Left lung (tissue), 4 donors: ENCODE measurements at regions not wholly inside any gene's neighbourhood (a gene's known extent, or its start where the extent isn't known, plus 50 kb on each side); places are given as distances from the start of the nearest gene placed in this dataset.

ENCODE experiments used
- ATAC-seq: fragments of 200-7000 bp; cut with Tn5 transposase; one replicate; pipeline ENCODE4 v1.9.1; 2020; ENCODE audit warnings: moderate library complexity
- DNase-seq, 4 donors: peaks; one replicate each; pipeline ENCODE4 v3.0.0-alpha.2; 2013 to 2020
- H3K27ac ChIP-seq, 2 donors: fragments of 200-600 bp; sonication (generic) in 1 of 2; one replicate each; pipeline versions ENCODE4 v1.5.0 to v1.8.0; 2020 to 2021
- H3K27me3 ChIP-seq, 2 donors: fragments of 200-600 bp; sonication (generic) in 1 of 2; one replicate each; pipeline versions ENCODE4 v1.5.0 to v1.8.0; 2020 to 2021
- H3K36me3 ChIP-seq, 2 donors: fragments of 200-600 bp; sonication (generic) in 1 of 2; one replicate each; pipeline versions ENCODE4 v1.5.0 to v1.8.0; 2020 to 2021
- H3K4me1 ChIP-seq, 2 donors: fragments of 200-600 bp; one replicate each; pipeline ENCODE4 v1.8.0; 2021
- H3K4me3 ChIP-seq, 2 donors: fragments of 200-600 bp; sonication (generic) in 1 of 2; one replicate each; pipeline versions ENCODE4 v1.5.0 to v1.8.0; 2020 to 2021; ENCODE audit warnings: mild to moderate bottlenecking in 1 of 2
- H3K9me3 ChIP-seq, 2 donors: fragments of 200-600 bp; sonication (generic) in 1 of 2; one replicate each; pipeline versions ENCODE4 v1.5.0 to v1.8.0; 2020 to 2021
- intact Hi-C, 2 donors: fragments of 100-400 bp; cut with DNase I; formaldehyde crosslinking; loops; one replicate each; pipeline versions ENCODE4 v1.11.2 to v1.14.2; 2022
- TF ChIP-seq, protein P1 (sequence below), 2 donors: fragments of 200-600 bp; sonication (generic) in 1 of 2; IDR thresholded peaks; one replicate each; pipeline versions ENCODE4 v1.5.0 to v1.8.0; 2021; ENCODE audit warnings: antibody characterized with exemption in 2 of 2
- donor health status: DM: no; HTN: yes; CAD: no.
- donor health status: DM: no; HTN: no; CAD: no.

DNA sequence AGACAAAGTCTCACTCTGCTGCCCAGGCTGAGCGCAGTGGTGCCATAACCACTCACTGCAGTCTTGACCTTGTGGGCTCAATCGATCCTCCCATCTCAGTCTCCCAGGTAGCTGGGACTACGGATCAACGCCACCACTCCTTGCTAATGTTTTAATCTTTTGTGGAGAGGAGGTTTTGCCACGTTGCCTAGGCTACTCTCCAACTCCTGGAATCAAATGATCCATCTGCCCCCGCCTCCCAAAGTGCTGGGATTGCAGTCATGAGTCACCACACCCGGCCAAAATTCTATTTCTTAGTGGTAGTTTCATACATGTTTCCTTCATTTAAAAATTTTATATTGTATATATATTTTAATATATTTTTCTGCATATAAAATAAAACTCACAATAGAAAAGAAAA, 125.8 kb upstream of the CLNK start:
- DNase-seq (no peak), ATAC-seq (no peak)
- Histone ChIP-seq H3K9me3 (peaks cover 0 to 8% of the 10 kb centered on the region in 2 donors), H3K4me1 (no peaks in the 10 kb centered on the region), H3K27ac (no peak overlapping the region), H3K36me3 (no peaks in the 10 kb centered on the region), H3K27me3 (no peaks in the 10 kb centered on the region), H3K4me3 (no peak overlapping the region)
- intact Hi-C loops, result no loop called here
- TF ChIP-seq, protein P1, sequence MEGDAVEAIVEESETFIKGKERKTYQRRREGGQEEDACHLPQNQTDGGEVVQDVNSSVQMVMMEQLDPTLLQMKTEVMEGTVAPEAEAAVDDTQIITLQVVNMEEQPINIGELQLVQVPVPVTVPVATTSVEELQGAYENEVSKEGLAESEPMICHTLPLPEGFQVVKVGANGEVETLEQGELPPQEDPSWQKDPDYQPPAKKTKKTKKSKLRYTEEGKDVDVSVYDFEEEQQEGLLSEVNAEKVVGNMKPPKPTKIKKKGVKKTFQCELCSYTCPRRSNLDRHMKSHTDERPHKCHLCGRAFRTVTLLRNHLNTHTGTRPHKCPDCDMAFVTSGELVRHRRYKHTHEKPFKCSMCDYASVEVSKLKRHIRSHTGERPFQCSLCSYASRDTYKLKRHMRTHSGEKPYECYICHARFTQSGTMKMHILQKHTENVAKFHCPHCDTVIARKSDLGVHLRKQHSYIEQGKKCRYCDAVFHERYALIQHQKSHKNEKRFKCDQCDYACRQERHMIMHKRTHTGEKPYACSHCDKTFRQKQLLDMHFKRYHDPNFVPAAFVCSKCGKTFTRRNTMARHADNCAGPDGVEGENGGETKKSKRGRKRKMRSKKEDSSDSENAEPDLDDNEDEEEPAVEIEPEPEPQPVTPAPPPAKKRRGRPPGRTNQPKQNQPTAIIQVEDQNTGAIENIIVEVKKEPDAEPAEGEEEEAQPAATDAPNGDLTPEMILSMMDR (IDR thresholded peaks at IDR 0.05), result no peak

DNA sequence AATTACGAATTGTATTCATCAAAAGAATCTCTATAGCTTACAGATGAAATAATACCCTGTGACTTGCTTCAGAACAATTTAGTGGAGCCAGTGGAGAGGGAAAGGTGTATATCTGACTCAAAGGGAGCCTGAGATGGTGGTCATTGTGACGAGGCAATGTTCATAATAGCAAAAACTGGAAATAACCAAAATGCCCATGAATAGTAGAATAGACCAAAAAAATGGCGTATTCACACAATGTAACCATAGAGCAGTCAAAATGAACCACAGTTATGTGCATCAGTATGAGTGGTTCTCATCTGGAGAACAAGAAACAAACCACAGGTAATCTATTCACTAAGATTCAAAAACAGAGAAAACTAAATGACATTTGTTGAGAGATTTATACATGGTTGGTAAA, 125.3 kb upstream of the CLNK start:
- ATAC-seq (no peak), DNase-seq (no peak)
- Histone ChIP-seq H3K27me3 (no peaks in the 10 kb centered on the region), H3K9me3 (peaks cover 0 to 8% of the 10 kb centered on the region in 2 donors), H3K4me3 (no peak overlapping the region), H3K27ac (no peak overlapping the region), H3K36me3 (no peaks in the 10 kb centered on the region), H3K4me1 (no peaks in the 10 kb centered on the region)
- intact Hi-C loops, result no loop called here
- TF ChIP-seq, protein P1 (IDR thresholded peaks at IDR 0.05), result no peak

DNA sequence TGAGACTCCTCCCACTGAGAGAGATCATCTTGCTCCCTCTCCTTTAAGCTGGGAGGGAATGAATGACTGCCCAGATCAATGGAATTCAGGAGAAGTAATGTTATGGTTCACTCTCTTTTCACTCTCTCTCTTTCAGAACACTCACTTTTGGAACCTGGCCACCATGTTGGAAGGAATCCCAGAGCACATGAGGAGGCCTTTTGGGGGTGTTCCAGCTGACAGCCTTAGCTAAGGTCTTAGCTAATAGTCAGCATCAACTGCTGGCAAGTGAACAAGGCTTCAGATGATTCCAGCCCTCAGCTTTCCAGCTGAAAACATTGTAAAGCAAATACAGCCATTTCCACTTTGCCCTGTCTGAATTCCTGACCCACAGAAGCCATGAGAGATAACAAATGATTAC, 124.0 kb upstream of the CLNK start:
- H3K4me1 ChIP-seq, result no peaks in the 10 kb centered on the region
- H3K9me3 ChIP-seq, result peaks cover 0 to 8% of the 10 kb centered on the region in 2 donors
- intact Hi-C loops, result no loop called here
- ATAC-seq (no peak), DNase-seq (peak in 2 of 4 donors; percentile 9 to 36)
- no peak overlapping the region for H3K27ac ChIP-seq
- TF ChIP-seq, protein P1 (IDR thresholded peaks at IDR 0.05), result no peak
- H3K4me3 ChIP-seq, result no peak overlapping the region
- H3K27me3 ChIP-seq, result no peaks in the 10 kb centered on the region
- no peaks in the 10 kb centered on the region for H3K36me3 ChIP-seq

DNA sequence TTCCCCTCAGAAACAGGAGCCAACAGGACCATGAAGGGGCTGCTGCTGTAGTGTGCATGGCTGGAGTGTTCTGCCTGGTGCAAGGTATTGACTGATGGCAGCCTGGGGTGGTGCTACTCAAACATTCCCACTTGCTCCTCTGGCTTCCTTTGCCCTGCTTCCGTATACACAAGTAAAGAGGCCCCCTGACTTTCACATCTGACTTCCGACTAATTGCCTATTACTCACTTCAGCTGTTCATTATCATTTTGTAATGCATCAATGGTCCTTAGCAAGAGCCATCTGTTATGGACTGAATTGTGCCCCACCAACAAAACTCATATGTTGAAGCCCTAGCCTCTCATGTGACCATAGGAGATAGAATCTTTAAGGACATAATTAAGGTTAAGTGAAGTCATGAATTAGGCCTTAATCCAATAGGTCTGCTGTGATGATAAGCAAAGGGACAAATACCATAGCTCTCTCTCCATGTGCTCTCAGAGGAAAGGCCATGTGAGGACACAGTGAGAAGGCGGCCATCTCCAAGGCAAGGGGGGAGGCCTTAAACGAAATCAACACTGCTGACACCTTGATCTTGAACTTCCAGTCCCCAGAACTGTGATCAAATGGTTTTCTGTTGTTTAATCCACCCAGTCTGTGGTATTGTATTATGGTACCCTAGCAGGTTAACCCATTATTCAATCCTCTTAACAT, 122.5 kb upstream of the CLNK start:
- peaks cover 0 to 8% of the 10 kb centered on the region in 2 donors for H3K9me3 ChIP-seq
- TF ChIP-seq, protein P1 (IDR thresholded peaks at IDR 0.05), result no peak
- ATAC-seq, result no peak
- no peaks in the 10 kb centered on the region for H3K27me3 ChIP-seq
- no peak overlapping the region for H3K27ac ChIP-seq
- intact Hi-C loops, result no loop called here
- no peak for DNase-seq
- no peak overlapping the region for H3K4me3 ChIP-seq
- no peaks in the 10 kb centered on the region for H3K36me3 ChIP-seq
- no peaks in the 10 kb centered on the region for H3K4me1 ChIP-seq

DNA sequence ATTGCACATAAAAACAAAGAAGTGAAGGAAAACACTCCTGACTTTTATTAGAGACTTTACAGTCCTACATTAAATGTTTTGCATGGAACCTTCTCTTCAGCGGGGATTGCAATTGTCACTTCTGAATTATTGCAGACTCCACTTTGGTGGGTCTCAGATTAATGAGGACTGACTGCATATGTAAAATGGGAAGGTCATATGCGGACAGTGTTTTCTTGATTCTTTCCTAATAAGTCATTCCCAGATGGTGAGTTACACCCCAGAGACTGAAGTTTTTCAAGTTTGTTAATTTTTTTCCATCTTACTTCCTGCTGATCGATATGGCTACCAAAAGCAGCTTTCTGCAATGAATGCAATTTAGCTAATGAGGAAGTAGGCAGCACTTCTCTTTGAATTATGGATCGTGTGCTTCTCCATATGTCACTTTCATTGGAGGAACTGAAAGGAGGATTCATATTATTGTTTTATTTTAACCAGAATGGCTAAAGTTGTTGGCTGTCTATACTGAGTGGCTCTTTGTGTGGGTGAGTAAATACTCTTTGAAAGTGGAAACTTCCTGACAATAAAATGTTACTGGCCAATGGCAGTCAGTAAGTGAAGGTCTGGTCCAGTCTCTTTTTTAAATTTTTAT, 119.3 kb upstream of the CLNK start:
- intact Hi-C loops, result no loop called here
- Histone ChIP-seq H3K9me3 (peaks cover 0 to 8% of the 10 kb centered on the region in 2 donors), H3K27me3 (no peaks in the 10 kb centered on the region), H3K4me1 (no peaks in the 10 kb centered on the region), H3K4me3 (no peak overlapping the region), H3K36me3 (no peaks in the 10 kb centered on the region), H3K27ac (no peak overlapping the region)
- DNase-seq (no peak), ATAC-seq (peak; percentile 44)
- TF ChIP-seq, protein P1 (IDR thresholded peaks at IDR 0.05), result no peak
